GM23338 (cell line): ENCODE measurements at regions not wholly inside any gene's neighbourhood (a gene's known extent, or its start where the extent isn't known, plus 50 kb on each side); places are given as distances from the start of the nearest gene placed in this dataset.

Source experiments
- CREB1 ChIP-seq: fragments of 250-450 bp; sonication (Bioruptor Pico); IDR thresholded peaks from 2 replicates; pipeline ENCODE4 v1.5.0; 2020; ENCODE audit warnings: low read depth, mild to moderate bottlenecking, moderate library complexity
- CTCF ChIP-seq, 2 experiments: fragments of 200-600 bp in 1 of 2; sonication (generic) in 1 of 2; conservative IDR thresholded peaks; 2 replicates each; pipeline versions ENCODE4 v1.5.1 to v1.6.1; 2016 to 2017; ENCODE audit warnings: antibody characterized with exemption in 2 of 2, low read depth in 2 of 2, mild to moderate bottlenecking in 2 of 2, moderate library complexity in 1 of 2

GRCh38 chr5:60510049-60510448 lies 189.9 kb downstream of the DEPDC1B start:
- TF ChIP-seq CTCF (conservative IDR thresholded peaks at IDR 0.05; ENCODE audit: low read depth in 2 of 2): no peak
- no peak for TF ChIP-seq CREB1
